Activated B cell treated with CpG ODN at 0.5 μM for 24 hours (primary cell): ENCODE measurements at regions not wholly inside any gene's neighbourhood (a gene's known extent, or its start where the extent isn't known, plus 50 kb on each side); places are given as distances from the start of the nearest gene placed in this dataset.

Experiments used
- ATAC-seq: fragments of 200-7000 bp; cut with Tn5 transposase; one replicate; pipeline ENCODE4 v1.10.0; 2021; ENCODE audit warnings: low read depth, mild to moderate bottlenecking, moderate library complexity
- CTCF ChIA-PET: fragments of 350-600 bp; sonication (Branson Sonifier 250); formaldehyde crosslinking; loops from one replicate; lab custom pipeline; 2021; ENCODE audit warnings: antibody characterized with exemption; lab: Charles Lee
- POLR2A ChIA-PET: fragments of 350-600 bp; sonication (Branson Sonifier 250); formaldehyde crosslinking; loops from one replicate; lab custom pipeline; 2021; ENCODE audit warnings: antibody characterized with exemption; lab: Charles Lee
- DNase-seq: peaks from one replicate; pipeline ENCODE4 v3.0.0; 2022
- H3K27ac Mint-ChIP-seq: one replicate; pipeline ENCODE4 v1.8.0; 2020; ENCODE audit warnings: mixed read lengths
- H3K27me3 Mint-ChIP-seq: one replicate; pipeline ENCODE4 v1.8.0; 2021; ENCODE audit warnings: mixed read lengths
- H3K36me3 Mint-ChIP-seq: one replicate; pipeline ENCODE4 v1.8.0; 2021; ENCODE audit warnings: low read depth, mixed read lengths
- H3K4me1 Mint-ChIP-seq: one replicate; pipeline ENCODE4 v1.8.0; 2021; ENCODE audit warnings: mixed read lengths
- H3K4me3 Mint-ChIP-seq: one replicate; pipeline ENCODE4 v1.8.0; 2020; ENCODE audit warnings: mild to moderate bottlenecking, mixed read lengths
- H3K9me3 Mint-ChIP-seq: one replicate; pipeline ENCODE4 v1.8.0; 2020; ENCODE audit warnings: mixed read lengths
- CTCF ChIP-seq: fragments of 200-600 bp; IDR thresholded peaks from one replicate; pipeline ENCODE4 v1.8.0; 2022; ENCODE audit warnings: antibody characterized with exemption, mild to moderate bottlenecking
- intact Hi-C: fragments of 100-400 bp; cut with micrococcal nuclease; formaldehyde crosslinking; loops from one replicate; pipeline ENCODE4 v1.15.1; 2024

GRCh38 chr15:29346998-29347397 is 77.4 kb upstream of the NSMCE3 start:
- no peaks in the 10 kb centered on the region for H3K27me3 Mint-ChIP-seq
- intact Hi-C loops: no loop called here
- H3K27ac Mint-ChIP-seq: no peak overlapping the region
- no peaks in the 10 kb centered on the region for H3K9me3 Mint-ChIP-seq
- H3K36me3 Mint-ChIP-seq: no peaks in the 10 kb centered on the region
- ChIA-PET CTCF (interaction anchor here (0.7 kb wide), 1 partner anchor 64 kb away, joined by 3 read pairs; no protein-coding TSS in a partner anchor), POLR2A (no interaction called here)
- no peak overlapping the region for H3K4me3 Mint-ChIP-seq
- DNase-seq (no peak), ATAC-seq (no peak)
- TF ChIP-seq CTCF: no peak
- no peaks in the 10 kb centered on the region for H3K4me1 Mint-ChIP-seq

- H3K4me3 Mint-ChIP-seq: no peak overlapping the region
- H3K4me1 Mint-ChIP-seq: no peaks in the 10 kb centered on the region
- H3K9me3 Mint-ChIP-seq: no peaks in the 10 kb centered on the region
- CTCF ChIA-PET: interaction anchor here (1.6 kb wide), 1 partner anchor 206 kb away, joined by 6 read pairs; no protein-coding TSS in a partner anchor
- POLR2A ChIA-PET: no interaction called here
- DNase-seq (no peak), ATAC-seq (no peak)
- no peaks in the 10 kb centered on the region for H3K36me3 Mint-ChIP-seq
- no peak overlapping the region for H3K27ac Mint-ChIP-seq
- no peaks in the 10 kb centered on the region for H3K27me3 Mint-ChIP-seq
- TF ChIP-seq CTCF: no peak
- intact Hi-C loops: no loop called here
Observed at GRCh38 chr15:29345549-29346525, 76.2 kb upstream of the NSMCE3 start.

- CTCF ChIA-PET: interaction anchor here (1.6 kb wide), 1 partner anchor 204 kb away, joined by 6 read pairs; no protein-coding TSS in a partner anchor
- no peak for TF ChIP-seq CTCF
- Mint-ChIP-seq H3K27me3 (no peaks in the 10 kb centered on the region), H3K4me3 (no peak overlapping the region), H3K9me3 (no peaks in the 10 kb centered on the region), H3K4me1 (no peaks in the 10 kb centered on the region), H3K36me3 (no peaks in the 10 kb centered on the region), H3K27ac (no peak overlapping the region)
- POLR2A ChIA-PET: interaction anchor here (0.6 kb wide), 1 partner anchor 42 kb away, joined by 4 read pairs; no protein-coding TSS in a partner anchor
- intact Hi-C loops: no loop called here
- DNase-seq (no peak), ATAC-seq (no peak)
Observed at GRCh38 chr15:29344474-29344873, 74.9 kb upstream of the NSMCE3 start.

- POLR2A ChIA-PET: no interaction called here
- no peak for ATAC-seq
- CTCF ChIA-PET: no interaction called here
- Mint-ChIP-seq H3K4me1 (no peaks in the 10 kb centered on the region), H3K9me3 (no peaks in the 10 kb centered on the region), H3K4me3 (no peak overlapping the region), H3K36me3 (no peaks in the 10 kb centered on the region), H3K27ac (no peak overlapping the region), H3K27me3 (no peaks in the 10 kb centered on the region)
- intact Hi-C loops: no loop called here
- no peak for TF ChIP-seq CTCF
- DNase-seq: no peak
Observed at GRCh38 chr15:29343229-29343628, 73.6 kb upstream of the NSMCE3 start.

GRCh38 chr15:29342201-29342600 is 72.6 kb upstream of the NSMCE3 start:
- no peak for ATAC-seq
- POLR2A ChIA-PET: no interaction called here
- Mint-ChIP-seq H3K27me3 (no peaks in the 10 kb centered on the region), H3K27ac (no peak overlapping the region), H3K36me3 (no peaks in the 10 kb centered on the region), H3K4me1 (no peaks in the 10 kb centered on the region), H3K9me3 (no peaks in the 10 kb centered on the region), H3K4me3 (no peak overlapping the region)
- TF ChIP-seq CTCF: no peak
- intact Hi-C loops: no loop called here
- no peak for DNase-seq
- CTCF ChIA-PET: no interaction called here
